Activated CD4-positive, alpha-beta T cell treated with anti-CD3 and anti-CD28 coated beads, Interleukin-2, amount 10 ng/mL, durations not matched to agents 7 days and 5 days (primary cell): ENCODE measurements at regions not wholly inside any gene's neighbourhood (a gene's known extent, or its start where the extent isn't known, plus 50 kb on each side); places are given as distances from the start of the nearest gene placed in this dataset.

ENCODE experiments used
- CTCF ChIA-PET: fragments of 350-600 bp; sonication (Branson Sonifier 250); formaldehyde crosslinking; loops from one replicate; lab custom pipeline; 2021; ENCODE audit warnings: antibody characterized with exemption; lab: Charles Lee
- POLR2A ChIA-PET: fragments of 350-600 bp; sonication (Branson Sonifier 250); formaldehyde crosslinking; loops from one replicate; lab custom pipeline; 2021; ENCODE audit warnings: antibody characterized with exemption; lab: Charles Lee
- DNase-seq: peaks from one replicate; pipeline ENCODE4 v3.0.0-alpha.2; 2020
- H3K27ac Mint-ChIP-seq: one replicate; pipeline ENCODE4 v1.8.0; 2021; ENCODE audit warnings: mild to moderate bottlenecking, moderate library complexity, mixed read lengths
- H3K27me3 Mint-ChIP-seq: one replicate; pipeline ENCODE4 v1.8.0; 2021; ENCODE audit warnings: mixed read lengths
- H3K36me3 Mint-ChIP-seq: one replicate; pipeline ENCODE4 v1.8.0; 2021; ENCODE audit warnings: low read depth, mixed read lengths
- H3K4me1 Mint-ChIP-seq: one replicate; pipeline ENCODE4 v1.8.0; 2021; ENCODE audit warnings: mixed read lengths
- H3K4me3 Mint-ChIP-seq: one replicate; pipeline ENCODE4 v1.8.0; 2021; ENCODE audit warnings: mild to moderate bottlenecking, moderate library complexity, mixed read lengths
- H3K9me3 Mint-ChIP-seq: one replicate; pipeline ENCODE4 v1.8.0; 2021; ENCODE audit warnings: mixed read lengths

- no peak for DNase-seq
- Mint-ChIP-seq H3K27me3 (no peaks in the 10 kb centered on the region), H3K9me3 (no peaks in the 10 kb centered on the region), H3K36me3 (peaks cover 3% of the 10 kb centered on the region), H3K27ac (no peak overlapping the region), H3K4me3 (no peak overlapping the region), H3K4me1 (peaks cover 14% of the 10 kb centered on the region)
- ChIA-PET POLR2A (no interaction called here), CTCF (no interaction called here)
Observed at GRCh38 chr21:31405604-31406003, 61.5 kb upstream of the TIAM1 start.

DNA sequence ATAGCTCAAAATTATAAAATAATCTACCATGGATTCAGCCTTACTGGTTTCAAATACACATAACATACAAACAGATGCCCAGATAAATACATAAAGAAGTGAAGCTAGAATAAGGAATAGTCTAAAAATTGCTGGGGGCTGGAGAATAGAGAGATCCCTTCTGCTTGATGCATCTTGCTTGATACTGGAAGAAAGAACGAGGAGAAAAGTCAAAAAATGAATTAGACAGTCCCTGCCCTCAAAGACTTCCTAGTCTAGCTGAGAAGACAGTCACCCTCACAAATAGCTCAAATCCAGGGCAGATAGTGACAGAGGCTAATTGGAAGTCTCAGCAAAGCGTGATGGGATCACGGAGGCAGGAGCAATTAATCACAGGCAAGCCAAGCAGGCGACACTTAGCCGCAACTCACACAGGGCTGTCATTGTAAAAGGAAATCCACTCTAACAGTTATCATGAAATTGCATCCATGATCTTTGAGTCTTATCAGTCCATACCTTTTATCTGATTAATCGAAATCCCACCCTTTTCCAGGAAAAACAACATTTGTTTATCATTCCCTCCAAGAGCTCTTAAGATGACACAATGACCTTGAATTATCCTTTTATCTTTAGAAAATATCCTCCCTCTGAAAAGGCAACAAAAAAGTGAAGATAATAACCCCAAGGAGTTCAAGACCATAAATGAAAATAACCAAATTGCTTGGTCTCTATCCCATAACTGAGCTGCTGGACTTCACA lies 59.7 kb upstream of the TIAM1 start:
- H3K4me1 Mint-ChIP-seq = peaks cover 20% of the 10 kb centered on the region
- no peak for DNase-seq
- H3K4me3 Mint-ChIP-seq = no peak overlapping the region
- ChIA-PET CTCF (interaction anchor here (2.1 kb wide), 1 partner anchor 12 kb away, joined by 12 read pairs; no protein-coding TSS in a partner anchor), POLR2A (no interaction called here)
- H3K27me3 Mint-ChIP-seq = no peaks in the 10 kb centered on the region
- H3K27ac Mint-ChIP-seq = no peak overlapping the region
- peaks cover 3% of the 10 kb centered on the region for H3K36me3 Mint-ChIP-seq
- H3K9me3 Mint-ChIP-seq = no peaks in the 10 kb centered on the region

DNA sequence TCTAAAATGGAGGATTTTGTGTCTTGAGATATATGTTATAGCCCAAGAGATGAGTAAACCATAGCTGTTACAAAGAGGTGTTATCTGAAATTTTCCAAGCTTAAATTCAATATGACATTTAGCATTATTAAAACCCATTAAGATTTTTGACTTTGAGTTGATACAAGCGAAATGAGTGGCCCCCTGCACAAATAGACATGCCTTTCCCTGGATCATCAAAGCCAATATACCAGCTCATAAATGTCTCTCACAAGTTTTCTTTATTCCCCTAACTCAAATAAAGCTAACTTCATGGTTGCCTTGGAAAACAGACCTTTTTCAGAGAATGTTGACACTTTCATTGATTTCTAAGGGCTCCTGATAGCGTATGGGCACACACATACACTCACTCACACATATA lies 55.5 kb upstream of the TIAM1 start:
- DNase-seq = no peak
- H3K4me1 Mint-ChIP-seq = peaks cover 50% of the 10 kb centered on the region
- no peak overlapping the region for H3K27ac Mint-ChIP-seq
- no peaks in the 10 kb centered on the region for H3K9me3 Mint-ChIP-seq
- no peaks in the 10 kb centered on the region for H3K27me3 Mint-ChIP-seq
- ChIA-PET CTCF (no interaction called here), POLR2A (no interaction called here)
- H3K4me3 Mint-ChIP-seq = no peak overlapping the region
- H3K36me3 Mint-ChIP-seq = peaks cover 3% of the 10 kb centered on the region

DNA sequence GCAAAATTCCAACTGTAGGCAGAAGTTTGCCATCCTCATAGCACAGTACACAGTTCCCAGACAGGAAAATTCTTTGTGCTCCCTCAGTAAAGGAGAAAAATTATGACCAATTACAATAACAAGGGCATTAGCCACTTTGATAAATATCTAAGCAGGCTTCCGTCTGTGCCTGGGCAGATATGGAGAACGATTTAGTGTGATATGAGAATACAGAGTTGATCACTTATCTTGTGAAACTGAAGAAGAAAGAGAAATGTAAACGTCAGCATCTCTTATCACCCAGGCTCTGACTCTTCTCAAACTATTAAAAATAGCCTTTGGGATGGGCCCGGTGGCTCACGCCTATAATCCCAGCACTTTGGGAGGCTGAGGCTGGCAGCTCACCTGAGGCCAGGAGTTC lies 54.5 kb upstream of the TIAM1 start:
- Mint-ChIP-seq H3K4me1 (peaks cover 55% of the 10 kb centered on the region), H3K36me3 (peaks cover 3% of the 10 kb centered on the region), H3K27me3 (no peaks in the 10 kb centered on the region), H3K9me3 (no peaks in the 10 kb centered on the region), H3K27ac (peak overlapping the region; percentile 82), H3K4me3 (peak overlapping the region; percentile 18)
- ChIA-PET POLR2A (no interaction called here), CTCF (no interaction called here)
- DNase-seq = no peak

GRCh38 chr21:31397939-31398338 lies 53.9 kb upstream of the TIAM1 start:
- H3K27me3 Mint-ChIP-seq = peaks cover 2% of the 10 kb centered on the region
- POLR2A ChIA-PET = no interaction called here
- peak overlapping the region; percentile 82 for H3K27ac Mint-ChIP-seq
- H3K9me3 Mint-ChIP-seq = no peaks in the 10 kb centered on the region
- CTCF ChIA-PET = interaction anchor here (1.0 kb wide), 1 partner anchor 10 kb away, joined by 3 read pairs; no protein-coding TSS in a partner anchor
- peak overlapping the region; percentile 18 for H3K4me3 Mint-ChIP-seq
- H3K36me3 Mint-ChIP-seq = peaks cover 3% of the 10 kb centered on the region
- H3K4me1 Mint-ChIP-seq = peaks cover 60% of the 10 kb centered on the region
- DNase-seq = peak; percentile 66

GRCh38 chr21:31397515-31397926 lies 53.5 kb upstream of the TIAM1 start:
- POLR2A ChIA-PET = no interaction called here
- H3K4me1 Mint-ChIP-seq = peaks cover 60% of the 10 kb centered on the region
- H3K27me3 Mint-ChIP-seq = peaks cover 2% of the 10 kb centered on the region
- H3K9me3 Mint-ChIP-seq = no peaks in the 10 kb centered on the region
- peaks cover 3% of the 10 kb centered on the region for H3K36me3 Mint-ChIP-seq
- DNase-seq = no peak
- H3K4me3 Mint-ChIP-seq = no peak overlapping the region
- H3K27ac Mint-ChIP-seq = no peak overlapping the region
- CTCF ChIA-PET = interaction anchor here (1.0 kb wide), 1 partner anchor 10 kb away, joined by 3 read pairs; no protein-coding TSS in a partner anchor

- Mint-ChIP-seq H3K27me3 (peaks cover 2% of the 10 kb centered on the region), H3K4me1 (peaks cover 60% of the 10 kb centered on the region), H3K4me3 (no peak overlapping the region), H3K27ac (peak overlapping the region; percentile 57), H3K9me3 (no peaks in the 10 kb centered on the region), H3K36me3 (peaks cover 3% of the 10 kb centered on the region)
- no peak for DNase-seq
- ChIA-PET POLR2A (no interaction called here), CTCF (interaction anchor here (1.0 to 1.1 kb wide), 2 partner anchors 11 to 14 kb away, joined by 3 read pairs; no protein-coding TSS in a partner anchor)
Observed at GRCh38 chr21:31397030-31397429, 53.0 kb upstream of the TIAM1 start.

DNA sequence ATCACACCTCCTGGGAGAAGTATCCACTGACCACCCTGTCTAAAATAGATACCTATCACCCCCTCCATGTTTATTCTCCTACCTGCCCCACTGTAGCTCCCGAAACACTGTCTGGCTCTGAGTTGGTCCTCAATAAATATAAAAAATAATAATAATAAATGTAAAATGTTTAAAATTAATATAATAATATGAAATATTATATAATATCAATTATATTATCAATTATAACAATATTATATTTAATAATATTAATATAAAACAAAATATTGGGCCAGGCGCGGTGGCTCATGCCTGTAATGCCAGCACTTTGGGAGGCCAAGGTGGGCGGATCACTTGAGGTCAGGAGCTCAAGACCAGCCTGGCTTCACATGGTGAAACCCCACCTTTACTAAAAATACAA lies 52.3 kb upstream of the TIAM1 start:
- no peak overlapping the region for H3K4me3 Mint-ChIP-seq
- ChIA-PET CTCF (interaction anchor here (1.1 kb wide), 1 partner anchor 13 kb away, joined by 3 read pairs; no protein-coding TSS in a partner anchor), POLR2A (interaction anchor here (0.6 kb wide), 1 partner anchor 42 kb away, joined by 3 read pairs; no protein-coding TSS in a partner anchor)
- DNase-seq = no peak
- H3K27ac Mint-ChIP-seq = peak overlapping the region; percentile 66
- peaks cover 59% of the 10 kb centered on the region for H3K4me1 Mint-ChIP-seq
- peaks cover 3% of the 10 kb centered on the region for H3K36me3 Mint-ChIP-seq
- H3K27me3 Mint-ChIP-seq = peaks cover 2% of the 10 kb centered on the region
- no peaks in the 10 kb centered on the region for H3K9me3 Mint-ChIP-seq

- ChIA-PET CTCF (no interaction called here), POLR2A (no interaction called here)
- H3K9me3 Mint-ChIP-seq = no peaks in the 10 kb centered on the region
- DNase-seq = no peak
- no peak overlapping the region for H3K4me3 Mint-ChIP-seq
- H3K4me1 Mint-ChIP-seq = peaks cover 56% of the 10 kb centered on the region
- H3K27me3 Mint-ChIP-seq = peaks cover 2% of the 10 kb centered on the region
- no peak overlapping the region for H3K27ac Mint-ChIP-seq
- no peaks in the 10 kb centered on the region for H3K36me3 Mint-ChIP-seq
Observed at GRCh38 chr21:31395791-31396190, 51.7 kb upstream of the TIAM1 start.

DNA sequence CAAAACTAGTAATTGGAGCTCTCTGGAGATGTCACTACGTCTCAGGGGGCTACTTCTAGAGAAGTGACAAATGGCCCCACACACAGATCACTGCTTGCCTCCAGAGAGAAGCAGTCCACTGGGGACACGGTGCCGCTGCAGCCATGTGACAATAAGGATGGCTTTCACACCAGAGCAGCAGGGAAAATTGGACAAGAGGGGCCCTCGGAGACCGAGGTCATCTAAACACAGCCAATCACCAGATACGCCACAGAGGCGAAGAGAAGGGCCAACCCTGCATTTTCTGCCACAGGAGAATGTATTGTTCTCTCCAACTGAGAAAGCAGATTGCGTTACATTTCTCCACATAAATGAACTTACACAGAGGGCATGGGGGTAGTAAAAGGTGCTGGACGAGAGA lies 51.2 kb upstream of the TIAM1 start:
- Mint-ChIP-seq H3K36me3 (no peaks in the 10 kb centered on the region), H3K4me1 (peaks cover 57% of the 10 kb centered on the region), H3K27ac (no peak overlapping the region), H3K9me3 (no peaks in the 10 kb centered on the region), H3K4me3 (no peak overlapping the region), H3K27me3 (peaks cover 2% of the 10 kb centered on the region)
- POLR2A ChIA-PET = no interaction called here
- no peak for DNase-seq
- CTCF ChIA-PET = no interaction called here

DNA sequence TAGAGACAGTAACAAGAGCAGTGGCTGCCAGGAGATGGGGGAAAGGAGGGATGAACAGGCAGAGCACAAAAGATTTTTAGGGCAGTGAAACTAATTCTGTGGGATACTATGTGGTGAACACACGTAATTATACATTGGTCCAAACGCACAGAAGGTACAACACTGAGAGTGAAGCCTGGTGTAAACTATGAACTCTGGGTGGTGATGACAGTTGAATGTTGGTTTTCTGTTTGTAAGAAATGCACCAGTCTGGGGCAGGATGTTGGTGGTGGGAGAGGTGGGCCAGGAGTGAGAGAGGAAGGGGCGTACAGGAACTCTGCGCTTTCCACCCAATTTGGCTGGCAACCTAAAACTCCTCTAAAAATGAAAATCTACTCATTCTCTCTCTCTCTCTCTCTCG lies 50.2 kb upstream of the TIAM1 start:
- Mint-ChIP-seq H3K4me3 (no peak overlapping the region), H3K27ac (peak overlapping the region; percentile 62)
- POLR2A ChIA-PET = no interaction called here

More for the DNA sequence above, 50.2 kb upstream of the TIAM1 start:
- Mint-ChIP-seq H3K4me1 (peaks cover 52% of the 10 kb centered on the region), H3K36me3 (no peaks in the 10 kb centered on the region), H3K27me3 (peaks cover 2% of the 10 kb centered on the region), H3K9me3 (no peaks in the 10 kb centered on the region)
- peak; percentile 23 for DNase-seq
- CTCF ChIA-PET = no interaction called here
